Panc1 (cell line): ENCODE measurements at regions not wholly inside any gene's neighbourhood (a gene's known extent, or its start where the extent isn't known, plus 50 kb on each side); places are given as distances from the start of the nearest gene placed in this dataset.

Experiments
- ATAC-seq: fragments of 200-7000 bp; cut with Tn5 transposase; 2 replicates; pipeline ENCODE4 v1.9.1; 2020; ENCODE audit warnings: mild to moderate bottlenecking, moderate library complexity
- BruUV-seq: library from RNA; stranded (reverse); fragments of 400-500 nt; replicated peaks from 2 replicates; lab custom pipeline; 2021; lab: Mats Ljungman, UMichigan
- CTCF ChIA-PET: fragments of 300-600 bp; sonication (Branson Sonifier 250); formaldehyde crosslinking; loops from one replicate; lab custom pipeline; 2022; ENCODE audit warnings: antibody characterized with exemption; lab: Charles Lee
- POLR2A ChIA-PET: fragments of 300-600 bp; sonication (Branson Sonifier 250); formaldehyde crosslinking; loops from one replicate; lab custom pipeline; 2022; ENCODE audit warnings: antibody characterized with exemption; lab: Charles Lee
- DNase-seq: peaks from one replicate; pipeline ENCODE4 v3.0.0-alpha.2; 2010; ENCODE audit warnings: low read depth, low spot score
- H3K27ac ChIP-seq: 2 replicates; pipeline ENCODE4 v1.5.1; 2011; ENCODE audit warnings: mild to moderate bottlenecking, low read length, inconsistent platforms
- H3K27me3 ChIP-seq: fragments of 200-500 bp; sonication (Bioruptor generic); 2 replicates; pipeline ENCODE4 v1.6.0; 2014; ENCODE audit warnings: low read length, inconsistent platforms; ENCODE audit not compliant: control insufficient read depth, insufficient read depth
- H3K36me3 ChIP-seq: fragments of 200-500 bp; sonication (Bioruptor generic); 2 replicates; pipeline ENCODE4 v1.5.1; 2014; ENCODE audit warnings: inconsistent platforms, mild to moderate bottlenecking, low read length, moderate library complexity; ENCODE audit not compliant: control insufficient read depth, insufficient read depth
- H3K4me1 ChIP-seq: 2 replicates; pipeline ENCODE4 v1.5.1; 2011; ENCODE audit warnings: inconsistent platforms, mild to moderate bottlenecking, low read length, moderate library complexity; ENCODE audit not compliant: control insufficient read depth, insufficient read depth
- H3K4me3 ChIP-seq, 2 experiments: 2 replicates each; pipeline ENCODE4 v1.5.1; 2011 to 2012; ENCODE audit warnings: low read depth in 2 of 2, low read length in 2 of 2, mild to moderate bottlenecking in 2 of 2, inconsistent platforms in 1 of 2, moderate library complexity in 1 of 2
- H3K9me3 ChIP-seq: fragments of 200-500 bp; sonication (Bioruptor generic); 2 replicates; pipeline ENCODE4 v1.5.1; 2014; ENCODE audit warnings: low read depth, mild to moderate bottlenecking, inconsistent platforms, low read length, moderate library complexity; ENCODE audit not compliant: control insufficient read depth, insufficient read depth
- CTCF ChIP-seq: fragments of 450-650 bp; IDR thresholded peaks from 2 replicates; pipeline ENCODE4 v1.5.1; 2017; ENCODE audit warnings: mild to moderate bottlenecking
- POLR2AphosphoS5 ChIP-seq: IDR thresholded peaks from 2 replicates; pipeline ENCODE4 v1.6.1; 2012; ENCODE audit warnings: mild to moderate bottlenecking, low read depth, low read length, moderate library complexity
- SIN3A ChIP-seq: IDR thresholded peaks from 2 replicates; pipeline ENCODE4 v1.6.1; 2012; ENCODE audit warnings: low read depth, mild to moderate bottlenecking, low read length, moderate library complexity, borderline replicate concordance; ENCODE audit not compliant: insufficient read depth
- TCF7L2 ChIP-seq: IDR thresholded peaks from 2 replicates; pipeline ENCODE4 v1.6.1; 2011; ENCODE audit warnings: mild to moderate bottlenecking, low read depth, low read length, inconsistent platforms
- in situ Hi-C: cut with HindIII; loops from 2 replicates; pipeline ENCODE4 v1.10.0; 2016; ENCODE audit warnings: low sequenced_read_pairs, low pct_unique_long_range_greater_than_20kb
- intact Hi-C: fragments of 100-400 bp; cut with micrococcal nuclease; formaldehyde crosslinking; loops from one replicate; pipeline ENCODE4 v1.10.0; 2022; ENCODE audit not compliant: unreplicated experiment
- TF ChIP-seq, protein P1 (sequence below), 2 experiments: IDR thresholded peaks; 2 replicates each; pipeline ENCODE4 v1.6.1; 2011 to 2012; ENCODE audit warnings: low read depth in 2 of 2, control low read depth in 1 of 2, low read length in 1 of 2, mild to moderate bottlenecking in 1 of 2, moderate library complexity in 1 of 2; ENCODE audit not compliant: insufficient read depth in 1 of 2

DNA sequence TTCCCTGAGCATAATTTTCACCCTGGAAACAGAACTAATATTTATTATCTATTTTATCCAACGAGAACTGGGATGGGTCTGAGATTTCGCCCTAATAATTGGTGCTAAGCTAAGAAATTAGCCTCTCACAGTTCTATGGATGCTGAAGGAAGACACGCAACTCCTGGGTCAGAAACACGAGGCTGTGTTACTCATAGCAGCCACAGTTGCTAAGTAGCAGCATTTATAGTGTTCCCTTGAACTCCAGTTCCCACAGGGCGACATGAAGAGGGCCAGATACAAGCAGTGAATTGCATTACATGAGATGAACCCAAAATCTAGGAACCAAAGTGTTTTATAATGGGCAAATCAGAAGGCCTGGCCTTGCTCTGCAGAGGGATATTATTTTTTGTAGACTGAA lies 109.8 kb upstream of the AGR3 start:
- POLR2A ChIA-PET = no interaction called here
- in situ Hi-C loops (no loop called here), intact Hi-C loops (no loop called here)
- TF ChIP-seq, protein P1, sequence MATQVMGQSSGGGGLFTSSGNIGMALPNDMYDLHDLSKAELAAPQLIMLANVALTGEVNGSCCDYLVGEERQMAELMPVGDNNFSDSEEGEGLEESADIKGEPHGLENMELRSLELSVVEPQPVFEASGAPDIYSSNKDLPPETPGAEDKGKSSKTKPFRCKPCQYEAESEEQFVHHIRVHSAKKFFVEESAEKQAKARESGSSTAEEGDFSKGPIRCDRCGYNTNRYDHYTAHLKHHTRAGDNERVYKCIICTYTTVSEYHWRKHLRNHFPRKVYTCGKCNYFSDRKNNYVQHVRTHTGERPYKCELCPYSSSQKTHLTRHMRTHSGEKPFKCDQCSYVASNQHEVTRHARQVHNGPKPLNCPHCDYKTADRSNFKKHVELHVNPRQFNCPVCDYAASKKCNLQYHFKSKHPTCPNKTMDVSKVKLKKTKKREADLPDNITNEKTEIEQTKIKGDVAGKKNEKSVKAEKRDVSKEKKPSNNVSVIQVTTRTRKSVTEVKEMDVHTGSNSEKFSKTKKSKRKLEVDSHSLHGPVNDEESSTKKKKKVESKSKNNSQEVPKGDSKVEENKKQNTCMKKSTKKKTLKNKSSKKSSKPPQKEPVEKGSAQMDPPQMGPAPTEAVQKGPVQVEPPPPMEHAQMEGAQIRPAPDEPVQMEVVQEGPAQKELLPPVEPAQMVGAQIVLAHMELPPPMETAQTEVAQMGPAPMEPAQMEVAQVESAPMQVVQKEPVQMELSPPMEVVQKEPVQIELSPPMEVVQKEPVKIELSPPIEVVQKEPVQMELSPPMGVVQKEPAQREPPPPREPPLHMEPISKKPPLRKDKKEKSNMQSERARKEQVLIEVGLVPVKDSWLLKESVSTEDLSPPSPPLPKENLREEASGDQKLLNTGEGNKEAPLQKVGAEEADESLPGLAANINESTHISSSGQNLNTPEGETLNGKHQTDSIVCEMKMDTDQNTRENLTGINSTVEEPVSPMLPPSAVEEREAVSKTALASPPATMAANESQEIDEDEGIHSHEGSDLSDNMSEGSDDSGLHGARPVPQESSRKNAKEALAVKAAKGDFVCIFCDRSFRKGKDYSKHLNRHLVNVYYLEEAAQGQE (IDR thresholded peaks at IDR 0.05; ENCODE audit: insufficient read depth in 1 of 2, low read depth in 2 of 2, low read length in 1 of 2) = no peak
- TF ChIP-seq POLR2AphosphoS5 (no peak), CTCF (no peak), TCF7L2 (no peak), SIN3A (no peak)
- Histone ChIP-seq H3K4me3 (no peak overlapping the region), H3K36me3 (no peaks in the 10 kb centered on the region), H3K4me1 (peaks cover 16% of the 10 kb centered on the region; the same call in 1 of the 2 replicates), H3K27me3 (no peaks in the 10 kb centered on the region), H3K27ac (no peak overlapping the region; the same call in 1 of the 2 replicates), H3K9me3 (no peaks in the 10 kb centered on the region)
- DNase-seq (no peak), ATAC-seq (peak; percentile 41; the same call in 1 of the 2 replicates)
- CTCF ChIA-PET = no interaction called here
- BruUV-seq = no TSS peak

GRCh38 chr7:16993543-16993942 lies 111.8 kb upstream of the AGR3 start:
- H3K27me3 ChIP-seq = no peaks in the 10 kb centered on the region
- intact Hi-C loops = no loop called here
- H3K4me3 ChIP-seq = no peak overlapping the region
- no peak for ATAC-seq
- no peaks in the 10 kb centered on the region for H3K36me3 ChIP-seq
- no peak for DNase-seq
- no peak overlapping the region for H3K27ac ChIP-seq
- in situ Hi-C loops = no loop called here
- no peak for TF ChIP-seq SIN3A
- TF ChIP-seq, protein P1 (IDR thresholded peaks at IDR 0.05; ENCODE audit: insufficient read depth in 1 of 2, low read depth in 2 of 2, low read length in 1 of 2) = no peak
- no peak for TF ChIP-seq POLR2AphosphoS5
- no peak for TF ChIP-seq CTCF
- no peak for TF ChIP-seq TCF7L2
- CTCF ChIA-PET = no interaction called here
- no peaks in the 10 kb centered on the region for H3K9me3 ChIP-seq
- POLR2A ChIA-PET = no interaction called here
- peaks cover 16% of the 10 kb centered on the region; the same call in 1 of the 2 replicates for H3K4me1 ChIP-seq
- BruUV-seq = no TSS peak
